Common myeloid progenitor, CD34-positive (primary cell): ENCODE measurements at regions not wholly inside any gene's neighbourhood (a gene's known extent, or its start where the extent isn't known, plus 50 kb on each side); places are given as distances from the start of the nearest gene placed in this dataset.

Experiments used
- CTCF ChIA-PET: fragments of 350-600 bp; sonication (Branson Sonifier 250); formaldehyde crosslinking; loops from one replicate; lab custom pipeline; 2021; ENCODE audit warnings: antibody characterized with exemption; lab: Charles Lee
- POLR2A ChIA-PET: fragments of 350-600 bp; sonication (Branson Sonifier 250); formaldehyde crosslinking; loops from one replicate; lab custom pipeline; 2021; ENCODE audit warnings: antibody characterized with exemption; lab: Charles Lee
- DNase-seq, 3 donors: peaks; one replicate each; pipeline versions ENCODE4 v3.0.0 to v3.0.0-alpha.2; 2013
- H3K27ac ChIP-seq, 2 experiments: 1 replicate in 1 of 2; 2 replicates in 1 of 2; pipeline ENCODE4 v1.7.0; 2013; ENCODE audit warnings: inconsistent platforms in 2 of 2, low read length in 2 of 2, mild to moderate bottlenecking in 2 of 2, low read depth in 1 of 2, moderate library complexity in 1 of 2; ENCODE audit not compliant: severe bottlenecking in 2 of 2, insufficient read depth in 1 of 2, poor library complexity in 1 of 2
- H3K27me3 ChIP-seq, 5 experiments: replicated peaks in 2 of 5; 1 replicate in 3 of 5; 2 replicates in 2 of 5; pipeline versions ENCODE4 v1.6.1 to v1.7.0; 2013; ENCODE audit warnings: low read length in 4 of 5, mild to moderate bottlenecking in 2 of 5, moderate library complexity in 2 of 5, inconsistent platforms in 1 of 5; ENCODE audit not compliant: insufficient read depth in 5 of 5, control insufficient read depth in 4 of 5
- H3K36me3 ChIP-seq, 4 experiments: 1 replicate in 2 of 4; 2 replicates in 2 of 4; pipeline versions ENCODE4 v1.6.1 to v1.7.0; 2013; ENCODE audit warnings: low read length in 3 of 4, control low read depth in 1 of 4, mild to moderate bottlenecking in 1 of 4; ENCODE audit not compliant: control insufficient read depth in 4 of 4, insufficient read depth in 4 of 4
- H3K4me1 ChIP-seq, 4 experiments: 1 replicate in 3 of 4; 2 replicates in 1 of 4; pipeline versions ENCODE4 v1.6.1 to v1.7.1; 2013; ENCODE audit warnings: low read length in 3 of 4, mild to moderate bottlenecking in 3 of 4, control low read depth in 1 of 4, inconsistent platforms in 1 of 4, moderate library complexity in 1 of 4; ENCODE audit not compliant: control insufficient read depth in 4 of 4, insufficient read depth in 4 of 4; ENCODE audit errors: control extremely low read depth in 1 of 4
- H3K4me3 ChIP-seq, 7 experiments: 1 replicate in 4 of 7; 2 replicates in 3 of 7; pipeline versions ENCODE4 v1.5.1 to v1.7.0; 2013; ENCODE audit warnings: mild to moderate bottlenecking in 7 of 7, low read length in 6 of 7, moderate library complexity in 6 of 7, inconsistent platforms in 2 of 7, low read depth in 2 of 7, control low read depth in 1 of 7; ENCODE audit not compliant: insufficient read depth in 4 of 7, control insufficient read depth in 1 of 7; ENCODE audit errors: extremely low read depth in 1 of 7
- H3K9me3 ChIP-seq, 5 experiments: 1 replicate in 4 of 5; 2 replicates in 1 of 5; pipeline versions ENCODE4 v1.6.1 to v1.7.1; 2013; ENCODE audit warnings: low read length in 4 of 5, mild to moderate bottlenecking in 2 of 5, inconsistent platforms in 1 of 5, low read depth in 1 of 5, moderate library complexity in 1 of 5; ENCODE audit not compliant: control insufficient read depth in 4 of 5, insufficient read depth in 2 of 5; ENCODE audit errors: control extremely low read depth in 1 of 5
- WGBS: methylation state at CpG from one replicate; pipeline ENCODE4 v1.1.5; 2013; ENCODE audit not compliant: insufficient coverage; 5-methylcytosine and 5-hydroxymethylcytosine counted together

- H3K27me3 ChIP-seq: peaks cover 0 to 3% (median 0%) of the 10 kb centered on the region in 5 experiments
- 100% methylated on average over 2 of the region's 2 CpGs for WGBS
- DNase-seq: no peak
- ChIA-PET POLR2A (no interaction called here), CTCF (no interaction called here)
- no peaks in the 10 kb centered on the region for H3K4me1 ChIP-seq
- no peak overlapping the region for H3K4me3 ChIP-seq
- H3K27ac ChIP-seq: no peak overlapping the region
- H3K9me3 ChIP-seq: no peaks in the 10 kb centered on the region
- no peaks in the 10 kb centered on the region for H3K36me3 ChIP-seq
Measured at GRCh38 chr4:188221090-188221489, 81.8 kb downstream of the TRIML1 start.

GRCh38 chr4:188228279-188228678 lies 89.0 kb downstream of the TRIML1 start:
- no peak for DNase-seq
- H3K27ac ChIP-seq: no peak overlapping the region
- WGBS: no CpG with 5 or more reads among the region's 1 CpG
- no peaks in the 10 kb centered on the region for H3K9me3 ChIP-seq
- H3K4me1 ChIP-seq: no peaks in the 10 kb centered on the region
- CTCF ChIA-PET: no interaction called here
- no peaks in the 10 kb centered on the region for H3K27me3 ChIP-seq
- no peaks in the 10 kb centered on the region for H3K36me3 ChIP-seq
- POLR2A ChIA-PET: no interaction called here
- H3K4me3 ChIP-seq: no peak overlapping the region

- Histone ChIP-seq H3K4me1 (no peaks in the 10 kb centered on the region), H3K4me3 (no peak overlapping the region), H3K36me3 (no peaks in the 10 kb centered on the region), H3K27me3 (no peaks in the 10 kb centered on the region), H3K9me3 (no peaks in the 10 kb centered on the region), H3K27ac (no peak overlapping the region)
- ChIA-PET POLR2A (no interaction called here), CTCF (no interaction called here)
- WGBS: 96% methylated on average over 5 of the region's 6 CpGs
- DNase-seq: no peak
Measured at GRCh38 chr4:188232428-188232827, 93.2 kb downstream of the TRIML1 start.

- Histone ChIP-seq H3K4me3 (no peak overlapping the region), H3K36me3 (no peaks in the 10 kb centered on the region), H3K4me1 (no peaks in the 10 kb centered on the region), H3K9me3 (no peaks in the 10 kb centered on the region), H3K27me3 (no peaks in the 10 kb centered on the region), H3K27ac (no peak overlapping the region)
- CTCF ChIA-PET: no interaction called here
- POLR2A ChIA-PET: no interaction called here
- DNase-seq: no peak
- 52% methylated on average over 2 of the region's 2 CpGs for WGBS
Measured at GRCh38 chr4:188242041-188242440, 102.8 kb downstream of the TRIML1 start.

- no peak overlapping the region for H3K27ac ChIP-seq
- ChIA-PET POLR2A (no interaction called here), CTCF (no interaction called here)
- H3K4me1 ChIP-seq: no peaks in the 10 kb centered on the region
- H3K36me3 ChIP-seq: no peaks in the 10 kb centered on the region
- DNase-seq: no peak
- no peak overlapping the region for H3K4me3 ChIP-seq
- 81% methylated on average over 2 of the region's 6 CpGs for WGBS
- no peaks in the 10 kb centered on the region for H3K27me3 ChIP-seq
- no peaks in the 10 kb centered on the region for H3K9me3 ChIP-seq
Measured at GRCh38 chr4:188245651-188246050, 106.4 kb downstream of the TRIML1 start.

- CTCF ChIA-PET: no interaction called here
- no peak overlapping the region for H3K4me3 ChIP-seq
- H3K9me3 ChIP-seq: no peaks in the 10 kb centered on the region
- POLR2A ChIA-PET: no interaction called here
- no peaks in the 10 kb centered on the region for H3K4me1 ChIP-seq
- H3K27me3 ChIP-seq: no peaks in the 10 kb centered on the region
- DNase-seq: no peak
- H3K27ac ChIP-seq: no peak overlapping the region
- no peaks in the 10 kb centered on the region for H3K36me3 ChIP-seq
- 89% methylated on average over 3 of the region's 8 CpGs for WGBS
Measured at GRCh38 chr4:188246488-188246887, 107.2 kb downstream of the TRIML1 start.

GRCh38 chr4:188254211-188254610 lies 115.0 kb downstream of the TRIML1 start:
- CTCF ChIA-PET: no interaction called here
- 94% methylated on average over 5 of the region's 7 CpGs for WGBS

More at GRCh38 chr4:188254211-188254610, 115.0 kb downstream of the TRIML1 start:
- no peak for DNase-seq
- Histone ChIP-seq H3K27ac (no peak overlapping the region), H3K27me3 (no peaks in the 10 kb centered on the region), H3K4me1 (no peaks in the 10 kb centered on the region), H3K9me3 (peaks cover 0 to 2% (median 0%) of the 10 kb centered on the region in 5 experiments), H3K4me3 (no peak overlapping the region), H3K36me3 (no peaks in the 10 kb centered on the region)
- POLR2A ChIA-PET: no interaction called here
